C4-2B (cell line): ENCODE measurements at regions not wholly inside any gene's neighbourhood (a gene's known extent, or its start where the extent isn't known, plus 50 kb on each side); places are given as distances from the start of the nearest gene placed in this dataset.

Experiments
- ZFX ChIP-seq: fragments of 450-650 bp; IDR thresholded peaks from 2 replicates; pipeline ENCODE4 v1.6.1; 2017
- TF ChIP-seq, protein P1 (sequence below): fragments of 450-650 bp; conservative IDR thresholded peaks from 2 replicates; pipeline ENCODE4 v1.5.1; 2017; ENCODE audit warnings: mild to moderate bottlenecking

DNA sequence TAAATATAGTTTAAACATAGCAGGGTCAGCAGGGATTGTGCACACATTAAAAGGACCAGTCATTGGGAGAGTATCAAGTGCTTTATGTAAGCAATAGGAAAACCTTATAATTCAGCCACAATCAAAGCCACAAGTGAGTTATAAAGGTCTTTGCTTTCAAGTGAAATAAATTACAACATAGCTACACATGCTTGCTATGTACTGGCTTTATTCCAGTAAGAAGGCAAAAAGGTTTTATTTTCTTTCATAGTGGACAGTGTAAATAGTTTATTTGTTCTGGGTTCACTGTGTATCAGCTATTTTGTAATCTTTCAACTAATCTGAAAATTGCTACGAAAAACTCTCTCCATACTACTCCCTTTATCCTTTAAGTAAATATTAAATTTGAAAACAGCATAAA is 691.4 kb downstream of the PCDH7 start:
- TF ChIP-seq, protein P1, sequence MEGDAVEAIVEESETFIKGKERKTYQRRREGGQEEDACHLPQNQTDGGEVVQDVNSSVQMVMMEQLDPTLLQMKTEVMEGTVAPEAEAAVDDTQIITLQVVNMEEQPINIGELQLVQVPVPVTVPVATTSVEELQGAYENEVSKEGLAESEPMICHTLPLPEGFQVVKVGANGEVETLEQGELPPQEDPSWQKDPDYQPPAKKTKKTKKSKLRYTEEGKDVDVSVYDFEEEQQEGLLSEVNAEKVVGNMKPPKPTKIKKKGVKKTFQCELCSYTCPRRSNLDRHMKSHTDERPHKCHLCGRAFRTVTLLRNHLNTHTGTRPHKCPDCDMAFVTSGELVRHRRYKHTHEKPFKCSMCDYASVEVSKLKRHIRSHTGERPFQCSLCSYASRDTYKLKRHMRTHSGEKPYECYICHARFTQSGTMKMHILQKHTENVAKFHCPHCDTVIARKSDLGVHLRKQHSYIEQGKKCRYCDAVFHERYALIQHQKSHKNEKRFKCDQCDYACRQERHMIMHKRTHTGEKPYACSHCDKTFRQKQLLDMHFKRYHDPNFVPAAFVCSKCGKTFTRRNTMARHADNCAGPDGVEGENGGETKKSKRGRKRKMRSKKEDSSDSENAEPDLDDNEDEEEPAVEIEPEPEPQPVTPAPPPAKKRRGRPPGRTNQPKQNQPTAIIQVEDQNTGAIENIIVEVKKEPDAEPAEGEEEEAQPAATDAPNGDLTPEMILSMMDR, result no peak
- TF ChIP-seq ZFX, result no peak
